Calu3 (cell line): ENCODE measurements at regions not wholly inside any gene's neighbourhood (a gene's known extent, or its start where the extent isn't known, plus 50 kb on each side); places are given as distances from the start of the nearest gene placed in this dataset.

Experiments
- BruUV-seq: library from RNA; stranded (reverse); fragments of 400-500 nt; replicated peaks from 2 replicates; lab custom pipeline; 2021; lab: Mats Ljungman, UMichigan
- CTCF ChIA-PET: fragments of 300-600 bp; sonication (Branson Sonifier 250); formaldehyde crosslinking; loops from one replicate; lab custom pipeline; 2022; ENCODE audit warnings: antibody characterized with exemption; lab: Charles Lee
- DNase-seq: peaks from one replicate; pipeline ENCODE4 v3.0.0; 2022
- H3K27ac Mint-ChIP-seq: one replicate; pipeline ENCODE4 v1.8.0; 2022; ENCODE audit warnings: mixed read lengths; ENCODE audit not compliant: unreplicated experiment
- H3K27me3 Mint-ChIP-seq: one replicate; pipeline ENCODE4 v1.8.0; 2022; ENCODE audit warnings: mixed read lengths; ENCODE audit not compliant: unreplicated experiment
- H3K36me3 Mint-ChIP-seq: one replicate; pipeline ENCODE4 v1.8.0; 2022; ENCODE audit warnings: mild to moderate bottlenecking, moderate library complexity, mixed read lengths; ENCODE audit not compliant: insufficient read depth, unreplicated experiment
- H3K4me1 Mint-ChIP-seq: one replicate; pipeline ENCODE4 v1.8.0; 2022; ENCODE audit warnings: mild to moderate bottlenecking, low read depth, mixed read lengths; ENCODE audit not compliant: unreplicated experiment
- H3K4me3 Mint-ChIP-seq: one replicate; pipeline ENCODE4 v1.8.0; 2022; ENCODE audit warnings: mild to moderate bottlenecking, low read depth, moderate library complexity, mixed read lengths; ENCODE audit not compliant: unreplicated experiment
- H3K9me3 Mint-ChIP-seq: one replicate; pipeline ENCODE4 v1.8.0; 2022; ENCODE audit warnings: low read depth, mixed read lengths; ENCODE audit not compliant: unreplicated experiment
- intact Hi-C: fragments of 100-400 bp; cut with micrococcal nuclease; formaldehyde crosslinking; loops from one replicate; pipeline ENCODE4 v1.10.0; 2022; ENCODE audit not compliant: unreplicated experiment
- TF ChIP-seq, protein P1 (sequence below): fragments of 200-600 bp; IDR thresholded peaks from one replicate; pipeline ENCODE4 v1.8.0; 2022; ENCODE audit warnings: antibody characterized with exemption; ENCODE audit not compliant: unreplicated experiment

GRCh38 chr2:64213532-64214275, 69.5 kb upstream of the PELI1 start:
- TF ChIP-seq, protein P1, sequence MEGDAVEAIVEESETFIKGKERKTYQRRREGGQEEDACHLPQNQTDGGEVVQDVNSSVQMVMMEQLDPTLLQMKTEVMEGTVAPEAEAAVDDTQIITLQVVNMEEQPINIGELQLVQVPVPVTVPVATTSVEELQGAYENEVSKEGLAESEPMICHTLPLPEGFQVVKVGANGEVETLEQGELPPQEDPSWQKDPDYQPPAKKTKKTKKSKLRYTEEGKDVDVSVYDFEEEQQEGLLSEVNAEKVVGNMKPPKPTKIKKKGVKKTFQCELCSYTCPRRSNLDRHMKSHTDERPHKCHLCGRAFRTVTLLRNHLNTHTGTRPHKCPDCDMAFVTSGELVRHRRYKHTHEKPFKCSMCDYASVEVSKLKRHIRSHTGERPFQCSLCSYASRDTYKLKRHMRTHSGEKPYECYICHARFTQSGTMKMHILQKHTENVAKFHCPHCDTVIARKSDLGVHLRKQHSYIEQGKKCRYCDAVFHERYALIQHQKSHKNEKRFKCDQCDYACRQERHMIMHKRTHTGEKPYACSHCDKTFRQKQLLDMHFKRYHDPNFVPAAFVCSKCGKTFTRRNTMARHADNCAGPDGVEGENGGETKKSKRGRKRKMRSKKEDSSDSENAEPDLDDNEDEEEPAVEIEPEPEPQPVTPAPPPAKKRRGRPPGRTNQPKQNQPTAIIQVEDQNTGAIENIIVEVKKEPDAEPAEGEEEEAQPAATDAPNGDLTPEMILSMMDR = no peak
- no TSS peak for BruUV-seq
- peaks cover 6% of the 10 kb centered on the region for H3K9me3 Mint-ChIP-seq
- intact Hi-C loops = loop anchor here (10.0 kb wide), 1 partner anchor 159 kb away; no protein-coding TSS in a partner anchor
- H3K36me3 Mint-ChIP-seq = no peaks in the 10 kb centered on the region
- CTCF ChIA-PET = no interaction called here
- H3K27me3 Mint-ChIP-seq = no peaks in the 10 kb centered on the region
- H3K4me3 Mint-ChIP-seq = no peak overlapping the region
- peaks cover 17% of the 10 kb centered on the region for H3K4me1 Mint-ChIP-seq
- no peak for DNase-seq
- H3K27ac Mint-ChIP-seq = no peak overlapping the region

- DNase-seq = no peak
- CTCF ChIA-PET = no interaction called here
- intact Hi-C loops = loop anchor here (10.0 kb wide), 1 partner anchor 160 kb away; no protein-coding TSS in a partner anchor
These were observed 70.3 kb upstream of the PELI1 start for GRCh38 chr2:64214281-64215115.

DNA sequence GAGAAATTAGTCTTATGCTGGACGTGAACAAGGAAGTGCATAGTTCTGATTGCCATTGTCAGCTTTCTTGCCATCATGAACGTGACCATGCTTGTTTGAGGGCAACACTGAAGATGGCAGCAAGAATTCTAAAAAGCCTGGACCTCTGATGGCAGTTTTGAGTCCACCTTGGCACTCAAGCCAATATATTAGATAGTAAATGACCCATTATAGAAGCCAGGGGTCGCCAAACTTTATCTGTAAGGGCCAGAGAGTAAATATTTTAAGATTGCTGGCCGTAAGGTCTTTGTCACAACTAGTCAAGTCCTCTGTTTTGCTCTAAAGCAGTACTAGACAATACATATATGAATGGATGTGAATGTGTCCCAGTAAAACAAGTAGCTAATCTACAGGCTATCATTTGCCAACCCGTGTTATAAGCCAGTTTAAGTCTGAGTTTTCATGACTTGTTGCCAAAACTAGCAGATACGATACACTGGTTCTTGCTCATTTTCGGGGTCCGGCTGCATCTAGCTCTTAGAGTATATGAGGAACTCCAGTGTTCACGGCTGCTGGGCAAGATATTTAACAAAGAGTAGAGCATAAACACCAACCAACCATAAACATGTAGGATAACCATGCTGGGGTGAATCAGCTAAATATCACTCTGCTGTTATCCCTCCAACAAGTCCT, 73.1 kb upstream of the PELI1 start:
- TF ChIP-seq, protein P1 = no peak
- peaks cover 8% of the 10 kb centered on the region for H3K27me3 Mint-ChIP-seq
- no peak for DNase-seq
- intact Hi-C loops = loop anchor here (10.0 kb wide), 1 partner anchor 163 kb away; no protein-coding TSS in a partner anchor
- peaks cover 3% of the 10 kb centered on the region for H3K9me3 Mint-ChIP-seq
- no peak overlapping the region for H3K27ac Mint-ChIP-seq
- no peaks in the 10 kb centered on the region for H3K4me1 Mint-ChIP-seq
- CTCF ChIA-PET = interaction anchor here (0.5 to 1.3 kb wide), 2 partner anchors 11 to 19 kb away, joined by 3 read pairs; no protein-coding TSS in a partner anchor
- no peaks in the 10 kb centered on the region for H3K36me3 Mint-ChIP-seq
- H3K4me3 Mint-ChIP-seq = no peak overlapping the region
- BruUV-seq = no TSS peak

More at GRCh38 chr2:64214281-64215115, 70.3 kb upstream of the PELI1 start:
- Mint-ChIP-seq H3K4me3 (no peak overlapping the region), H3K27me3 (no peaks in the 10 kb centered on the region), H3K36me3 (no peaks in the 10 kb centered on the region), H3K4me1 (peaks cover 17% of the 10 kb centered on the region), H3K27ac (no peak overlapping the region), H3K9me3 (peaks cover 6% of the 10 kb centered on the region)
- BruUV-seq = no TSS peak
- TF ChIP-seq, protein P1 = no peak

- BruUV-seq = no TSS peak
- peaks cover 3% of the 10 kb centered on the region for H3K9me3 Mint-ChIP-seq
- no peaks in the 10 kb centered on the region for H3K36me3 Mint-ChIP-seq
- CTCF ChIA-PET = interaction anchor here (1.3 kb wide), 1 partner anchor 10 kb away, joined by 3 read pairs; no protein-coding TSS in a partner anchor
- H3K27me3 Mint-ChIP-seq = peaks cover 8% of the 10 kb centered on the region
- intact Hi-C loops = loop anchor here (10.0 kb wide), 1 partner anchor 163 kb away; no protein-coding TSS in a partner anchor
- no peak overlapping the region for H3K27ac Mint-ChIP-seq
- TF ChIP-seq, protein P1 = no peak
- no peak for DNase-seq
- no peak overlapping the region for H3K4me3 Mint-ChIP-seq
- no peaks in the 10 kb centered on the region for H3K4me1 Mint-ChIP-seq
These were observed 74.0 kb upstream of the PELI1 start for GRCh38 chr2:64218137-64218802.
